ENCODE measurements at regions not wholly inside any gene's neighbourhood (a gene's known extent, or its start where the extent isn't known, plus 50 kb on each side); places are given as distances from the start of the nearest gene placed in this dataset.

GRCh38 chr2:2669316-2669715, 338.2 kb upstream of the MYT1L start:
- peaks cover 2% of the 10 kb centered on the region for H3K4me1 Mint-ChIP-seq (ENCODE audit: low read depth)

GRCh38 chr2:2668681-2669265, 337.7 kb upstream of the MYT1L start:
- Mint-ChIP-seq H3K27me3 (peaks cover 16% of the 10 kb centered on the region), H3K36me3 (ENCODE audit: insufficient read depth) (no peaks in the 10 kb centered on the region), H3K9me3 (ENCODE audit: low read depth) (no peaks in the 10 kb centered on the region), H3K27ac (no peak overlapping the region), H3K4me3 (ENCODE audit: low read depth) (no peak overlapping the region), H3K4me1 (ENCODE audit: low read depth) (peaks cover 2% of the 10 kb centered on the region)
- no peak for DNase-seq (ENCODE audit: low spot score, unreplicated experiment)
- no peak for TF ChIP-seq CTCF (IDR thresholded peaks at IDR 0.05; ENCODE audit: unreplicated experiment)

More at GRCh38 chr2:2669316-2669715, 338.2 kb upstream of the MYT1L start:
- H3K27me3 Mint-ChIP-seq, result peaks cover 13% of the 10 kb centered on the region
- H3K27ac Mint-ChIP-seq, result peak overlapping the region; percentile 55
- no peak overlapping the region for H3K4me3 Mint-ChIP-seq (ENCODE audit: low read depth)
- no peaks in the 10 kb centered on the region for H3K9me3 Mint-ChIP-seq (ENCODE audit: low read depth)
- DNase-seq (ENCODE audit: low spot score, unreplicated experiment), result no peak
- H3K36me3 Mint-ChIP-seq (ENCODE audit: insufficient read depth), result no peaks in the 10 kb centered on the region
- TF ChIP-seq CTCF (IDR thresholded peaks at IDR 0.05; ENCODE audit: unreplicated experiment), result no peak

- no peaks in the 10 kb centered on the region for H3K36me3 Mint-ChIP-seq (ENCODE audit: insufficient read depth)
These were observed 336.6 kb upstream of the MYT1L start for GRCh38 chr2:2667690-2668089.

GRCh38 chr2:2665834-2666133, 334.7 kb upstream of the MYT1L start:
- H3K27me3 Mint-ChIP-seq, result peaks cover 10% of the 10 kb centered on the region
- no peak for DNase-seq (ENCODE audit: low spot score, unreplicated experiment)
- H3K27ac Mint-ChIP-seq, result no peak overlapping the region
- no peak overlapping the region for H3K4me3 Mint-ChIP-seq (ENCODE audit: low read depth)
- H3K9me3 Mint-ChIP-seq (ENCODE audit: low read depth), result no peaks in the 10 kb centered on the region
- TF ChIP-seq CTCF (IDR thresholded peaks at IDR 0.05; ENCODE audit: unreplicated experiment), result no peak
- no peaks in the 10 kb centered on the region for H3K36me3 Mint-ChIP-seq (ENCODE audit: insufficient read depth)
- H3K4me1 Mint-ChIP-seq (ENCODE audit: low read depth), result peaks cover 4% of the 10 kb centered on the region

More at GRCh38 chr2:2667690-2668089, 336.6 kb upstream of the MYT1L start:
- no peak for DNase-seq (ENCODE audit: low spot score, unreplicated experiment)
- H3K27me3 Mint-ChIP-seq, result peaks cover 16% of the 10 kb centered on the region
- no peak overlapping the region for H3K4me3 Mint-ChIP-seq (ENCODE audit: low read depth)
- TF ChIP-seq CTCF (IDR thresholded peaks at IDR 0.05; ENCODE audit: unreplicated experiment), result no peak
- H3K9me3 Mint-ChIP-seq (ENCODE audit: low read depth), result no peaks in the 10 kb centered on the region
- peaks cover 2% of the 10 kb centered on the region for H3K4me1 Mint-ChIP-seq (ENCODE audit: low read depth)
- H3K27ac Mint-ChIP-seq, result no peak overlapping the region

GRCh38 chr2:2664989-2665833, 334.1 kb upstream of the MYT1L start:
- no peak for TF ChIP-seq CTCF (IDR thresholded peaks at IDR 0.05; ENCODE audit: unreplicated experiment)
- H3K27me3 Mint-ChIP-seq, result peaks cover 6% of the 10 kb centered on the region
- H3K36me3 Mint-ChIP-seq (ENCODE audit: insufficient read depth), result no peaks in the 10 kb centered on the region
- peaks cover 5% of the 10 kb centered on the region for H3K9me3 Mint-ChIP-seq (ENCODE audit: low read depth)
- H3K27ac Mint-ChIP-seq, result peak overlapping the region; percentile 2
- H3K4me1 Mint-ChIP-seq (ENCODE audit: low read depth), result peaks cover 4% of the 10 kb centered on the region
- no peak for DNase-seq (ENCODE audit: low spot score, unreplicated experiment)
- no peak overlapping the region for H3K4me3 Mint-ChIP-seq (ENCODE audit: low read depth)

All from progenitor cell of endocrine pancreas (in vitro differentiated cells).